Mesenchymal stem cell (in vitro differentiated cells and primary cell): ENCODE measurements at regions not wholly inside any gene's neighbourhood (a gene's known extent, or its start where the extent isn't known, plus 50 kb on each side); places are given as distances from the start of the nearest gene placed in this dataset.

Experiments
- DNase-seq: peaks from one replicate; pipeline ENCODE4 v3.0.0-alpha.2; 2013
- H2AFZ ChIP-seq: one replicate; pipeline ENCODE4 v1.6.1; 2013; ENCODE audit warnings: low read depth, mild to moderate bottlenecking, control low read depth, inconsistent platforms, low read length, moderate library complexity
- H2AK5ac ChIP-seq: 2 replicates; pipeline ENCODE4 v1.6.1; 2013; ENCODE audit warnings: low read length, moderate library complexity, mild to moderate bottlenecking, inconsistent platforms; ENCODE audit not compliant: severe bottlenecking
- H2BK120ac ChIP-seq: one replicate; pipeline ENCODE4 v1.6.1; 2013; ENCODE audit warnings: low read depth, mild to moderate bottlenecking, inconsistent platforms, low read length, moderate library complexity
- H2BK12ac ChIP-seq, 2 experiments: one replicate each; pipeline ENCODE4 v1.6.1; 2013; ENCODE audit warnings: inconsistent platforms in 2 of 2, low read length in 2 of 2, mild to moderate bottlenecking in 2 of 2, moderate library complexity in 2 of 2, control low read depth in 1 of 2
- H2BK15ac ChIP-seq: one replicate; pipeline ENCODE4 v1.6.1; 2013; ENCODE audit warnings: mild to moderate bottlenecking, low read depth, inconsistent platforms; ENCODE audit not compliant: poor library complexity, severe bottlenecking
- H2BK5ac ChIP-seq: 2 replicates; pipeline ENCODE4 v1.6.1; 2013; ENCODE audit warnings: low read depth, mild to moderate bottlenecking, low read length, control low read depth, inconsistent platforms; ENCODE audit not compliant: poor library complexity, severe bottlenecking
- H3K14ac ChIP-seq, 2 experiments: one replicate each; pipeline ENCODE4 v1.6.1; 2013; ENCODE audit warnings: inconsistent platforms in 2 of 2, low read length in 2 of 2, control low read depth in 1 of 2, mild to moderate bottlenecking in 1 of 2, moderate library complexity in 1 of 2
- H3K18ac ChIP-seq, 2 experiments: one replicate each; pipeline ENCODE4 v1.6.1; 2013; ENCODE audit warnings: inconsistent platforms in 2 of 2, low read length in 2 of 2, control low read depth in 1 of 2, low read depth in 1 of 2, mild to moderate bottlenecking in 1 of 2
- H3K23ac ChIP-seq, 2 experiments: one replicate each; pipeline ENCODE4 v1.6.1; 2013; ENCODE audit warnings: inconsistent platforms in 2 of 2, low read length in 2 of 2, mild to moderate bottlenecking in 2 of 2, moderate library complexity in 2 of 2, control low read depth in 1 of 2
- H3K27ac ChIP-seq: 2 replicates; pipeline ENCODE4 v1.5.1; 2013; ENCODE audit warnings: mild to moderate bottlenecking, moderate library complexity, low read length, control low read depth, inconsistent platforms; ENCODE audit not compliant: poor library complexity, severe bottlenecking
- H3K27me3 ChIP-seq, 2 experiments: 2 replicates each; pipeline versions ENCODE4 v1.6.1 to v1.7.0; 2013; ENCODE audit warnings: low read length in 2 of 2, mild to moderate bottlenecking in 2 of 2, moderate library complexity in 2 of 2, control low read depth in 1 of 2, inconsistent platforms in 1 of 2; ENCODE audit not compliant: control insufficient read depth in 1 of 2, insufficient read depth in 1 of 2
- H3K36me3 ChIP-seq, 2 experiments: 2 replicates each; pipeline versions ENCODE4 v1.6.1 to v1.7.0; 2013; ENCODE audit warnings: low read length in 2 of 2, control low read depth in 1 of 2, inconsistent platforms in 1 of 2, low read depth in 1 of 2, mild to moderate bottlenecking in 1 of 2; ENCODE audit not compliant: insufficient read depth in 2 of 2, control insufficient read depth in 1 of 2
- H3K4ac ChIP-seq, 2 experiments: one replicate each; pipeline ENCODE4 v1.6.1; 2013; ENCODE audit warnings: inconsistent platforms in 2 of 2, low read length in 2 of 2, mild to moderate bottlenecking in 2 of 2, moderate library complexity in 2 of 2, control low read depth in 1 of 2, low read depth in 1 of 2
- H3K4me1 ChIP-seq: 2 replicates; pipeline ENCODE4 v1.6.1; 2013; ENCODE audit warnings: low read depth, low read length, control low read depth; ENCODE audit not compliant: control insufficient read depth, insufficient read depth
- H3K4me2 ChIP-seq: 2 replicates; pipeline ENCODE4 v1.6.1; 2013; ENCODE audit warnings: low read length, mild to moderate bottlenecking, inconsistent platforms; ENCODE audit not compliant: poor library complexity, severe bottlenecking
- H3K4me3 ChIP-seq, 2 experiments: 2 replicates each; pipeline versions ENCODE4 v1.5.1 to v1.7.0; 2013; ENCODE audit warnings: low read length in 2 of 2, mild to moderate bottlenecking in 2 of 2, control low read depth in 1 of 2, low read depth in 1 of 2; ENCODE audit not compliant: insufficient read depth in 1 of 2
- H3K79me1 ChIP-seq: replicated peaks from 2 replicates; pipeline ENCODE4 v1.6.1; 2013; ENCODE audit warnings: mild to moderate bottlenecking, control low read depth, low read length, inconsistent platforms; ENCODE audit not compliant: poor library complexity, severe bottlenecking
- H3K9ac ChIP-seq: 2 replicates; pipeline ENCODE4 v1.7.0; 2013; ENCODE audit warnings: mild to moderate bottlenecking, low read length, moderate library complexity
- H3K9me3 ChIP-seq: 2 replicates; pipeline ENCODE4 v1.7.0; 2013; ENCODE audit warnings: mild to moderate bottlenecking, low read length; ENCODE audit not compliant: control insufficient read depth
- H4K8ac ChIP-seq: one replicate; pipeline ENCODE4 v1.6.1; 2013; ENCODE audit warnings: inconsistent platforms, mild to moderate bottlenecking, low read length, moderate library complexity
- H4K91ac ChIP-seq: one replicate; pipeline ENCODE4 v1.6.1; 2013; ENCODE audit warnings: mild to moderate bottlenecking, low read length, inconsistent platforms
- WGBS: methylation state at CpG from one replicate; pipeline ENCODE4 v1.1.7; 2013; ENCODE audit warnings: mixed read lengths; 5-methylcytosine and 5-hydroxymethylcytosine counted together

- 100% methylated on average over 1 of the region's 1 CpG for WGBS
- H2BK120ac ChIP-seq, result no peak overlapping the region
Measured at GRCh38 chr15:57892181-57892580, 173.3 kb downstream of the ALDH1A2 start.

GRCh38 chr15:57893040-57893439 is 172.5 kb downstream of the ALDH1A2 start:
- no peaks in the 10 kb centered on the region for H3K79me1 ChIP-seq
- no peak overlapping the region for H2AK5ac ChIP-seq
- WGBS, result 89% methylated on average over 5 of the region's 5 CpGs
- no peaks in the 10 kb centered on the region for H3K4me1 ChIP-seq
- no peak overlapping the region for H3K14ac ChIP-seq
- no peak for DNase-seq
- no peak overlapping the region for H4K91ac ChIP-seq
- no peak overlapping the region for H2BK120ac ChIP-seq
- no peak overlapping the region for H2AFZ ChIP-seq
- H2BK5ac ChIP-seq, result no peak overlapping the region
- H4K8ac ChIP-seq, result no peak overlapping the region
- no peak overlapping the region for H2BK15ac ChIP-seq
- no peaks in the 10 kb centered on the region for H3K36me3 ChIP-seq
- no peak overlapping the region for H2BK12ac ChIP-seq
- H3K9me3 ChIP-seq, result peaks cover 12% of the 10 kb centered on the region
- H3K27me3 ChIP-seq, result peaks cover 8 to 15% of the 10 kb centered on the region in 2 experiments
- no peak overlapping the region for H3K27ac ChIP-seq
- H3K18ac ChIP-seq, result no peak overlapping the region
- no peak overlapping the region for H3K4me2 ChIP-seq
- H3K23ac ChIP-seq, result no peak overlapping the region
- no peak overlapping the region for H3K9ac ChIP-seq
- no peak overlapping the region for H3K4ac ChIP-seq
- no peak overlapping the region for H3K4me3 ChIP-seq

More at GRCh38 chr15:57892181-57892580, 173.3 kb downstream of the ALDH1A2 start:
- H3K23ac ChIP-seq, result no peak overlapping the region
- peaks cover 12% of the 10 kb centered on the region for H3K9me3 ChIP-seq
- no peak overlapping the region for H2BK5ac ChIP-seq
- H3K27me3 ChIP-seq, result peaks cover 8 to 23% of the 10 kb centered on the region in 2 experiments
- DNase-seq, result no peak
- H2BK15ac ChIP-seq, result no peak overlapping the region
- no peak overlapping the region for H4K8ac ChIP-seq
- H3K4me1 ChIP-seq, result no peaks in the 10 kb centered on the region
- no peaks in the 10 kb centered on the region for H3K79me1 ChIP-seq
- no peak overlapping the region for H3K18ac ChIP-seq
- H2AFZ ChIP-seq, result no peak overlapping the region
- no peak overlapping the region for H3K9ac ChIP-seq
- no peak overlapping the region for H3K4ac ChIP-seq
- H3K27ac ChIP-seq, result no peak overlapping the region
- H4K91ac ChIP-seq, result no peak overlapping the region
- H2BK12ac ChIP-seq, result no peak overlapping the region
- no peak overlapping the region for H2AK5ac ChIP-seq
- H3K14ac ChIP-seq, result no peak overlapping the region
- H3K4me2 ChIP-seq, result no peak overlapping the region
- peak overlapping the region in 1 of 2 experiments; percentile 31 for H3K4me3 ChIP-seq
- no peaks in the 10 kb centered on the region for H3K36me3 ChIP-seq

GRCh38 chr15:57895291-57895690 is 170.2 kb downstream of the ALDH1A2 start:
- H2BK120ac ChIP-seq, result no peak overlapping the region
- no peak for DNase-seq
- no peaks in the 10 kb centered on the region for H3K79me1 ChIP-seq
- H2BK15ac ChIP-seq, result no peak overlapping the region
- peaks cover 8 to 15% of the 10 kb centered on the region in 2 experiments for H3K27me3 ChIP-seq
- no peak overlapping the region for H3K4me2 ChIP-seq
- no peak overlapping the region for H2AK5ac ChIP-seq
- H3K18ac ChIP-seq, result no peak overlapping the region
- H2BK5ac ChIP-seq, result no peak overlapping the region
- peaks cover 12% of the 10 kb centered on the region for H3K9me3 ChIP-seq
- H2BK12ac ChIP-seq, result no peak overlapping the region
- WGBS, result no CpG with 5 or more reads among the region's 1 CpG
- no peak overlapping the region for H3K4ac ChIP-seq
- no peaks in the 10 kb centered on the region for H3K4me1 ChIP-seq
- no peak overlapping the region for H3K4me3 ChIP-seq
- H2AFZ ChIP-seq, result no peak overlapping the region
- no peak overlapping the region for H3K23ac ChIP-seq
- no peak overlapping the region for H4K91ac ChIP-seq
- no peak overlapping the region for H3K14ac ChIP-seq
- no peak overlapping the region for H3K9ac ChIP-seq
- no peaks in the 10 kb centered on the region for H3K36me3 ChIP-seq
- H3K27ac ChIP-seq, result no peak overlapping the region
- H4K8ac ChIP-seq, result no peak overlapping the region

GRCh38 chr15:57896114-57896513 is 169.4 kb downstream of the ALDH1A2 start:
- no peak overlapping the region for H2AFZ ChIP-seq
- peaks cover 12% of the 10 kb centered on the region for H3K9me3 ChIP-seq
- H3K27me3 ChIP-seq, result peaks cover 8 to 15% of the 10 kb centered on the region in 2 experiments
- WGBS, result 86% methylated on average over 5 of the region's 5 CpGs
- H3K9ac ChIP-seq, result no peak overlapping the region
- DNase-seq, result no peak
- H3K36me3 ChIP-seq, result no peaks in the 10 kb centered on the region
- no peak overlapping the region for H3K4ac ChIP-seq
- no peak overlapping the region for H3K18ac ChIP-seq
- H3K4me3 ChIP-seq, result no peak overlapping the region
- H2BK15ac ChIP-seq, result no peak overlapping the region
- no peak overlapping the region for H4K8ac ChIP-seq
- H3K23ac ChIP-seq, result no peak overlapping the region
- H4K91ac ChIP-seq, result no peak overlapping the region
- no peak overlapping the region for H3K14ac ChIP-seq
- H2BK5ac ChIP-seq, result no peak overlapping the region
- H3K4me1 ChIP-seq, result no peaks in the 10 kb centered on the region
- no peaks in the 10 kb centered on the region for H3K79me1 ChIP-seq
- no peak overlapping the region for H2AK5ac ChIP-seq
- H3K27ac ChIP-seq, result no peak overlapping the region
- no peak overlapping the region for H2BK12ac ChIP-seq
- H3K4me2 ChIP-seq, result no peak overlapping the region
- H2BK120ac ChIP-seq, result no peak overlapping the region
